Renal pelvis (tissue), 1 donor: ENCODE measurements at regions not wholly inside any gene's neighbourhood (a gene's known extent, or its start where the extent isn't known, plus 50 kb on each side); places are given as distances from the start of the nearest gene placed in this dataset.

Source experiments
- DNase-seq: peaks from one replicate; pipeline ENCODE4 v3.0.0-alpha.2; 2013

DNA sequence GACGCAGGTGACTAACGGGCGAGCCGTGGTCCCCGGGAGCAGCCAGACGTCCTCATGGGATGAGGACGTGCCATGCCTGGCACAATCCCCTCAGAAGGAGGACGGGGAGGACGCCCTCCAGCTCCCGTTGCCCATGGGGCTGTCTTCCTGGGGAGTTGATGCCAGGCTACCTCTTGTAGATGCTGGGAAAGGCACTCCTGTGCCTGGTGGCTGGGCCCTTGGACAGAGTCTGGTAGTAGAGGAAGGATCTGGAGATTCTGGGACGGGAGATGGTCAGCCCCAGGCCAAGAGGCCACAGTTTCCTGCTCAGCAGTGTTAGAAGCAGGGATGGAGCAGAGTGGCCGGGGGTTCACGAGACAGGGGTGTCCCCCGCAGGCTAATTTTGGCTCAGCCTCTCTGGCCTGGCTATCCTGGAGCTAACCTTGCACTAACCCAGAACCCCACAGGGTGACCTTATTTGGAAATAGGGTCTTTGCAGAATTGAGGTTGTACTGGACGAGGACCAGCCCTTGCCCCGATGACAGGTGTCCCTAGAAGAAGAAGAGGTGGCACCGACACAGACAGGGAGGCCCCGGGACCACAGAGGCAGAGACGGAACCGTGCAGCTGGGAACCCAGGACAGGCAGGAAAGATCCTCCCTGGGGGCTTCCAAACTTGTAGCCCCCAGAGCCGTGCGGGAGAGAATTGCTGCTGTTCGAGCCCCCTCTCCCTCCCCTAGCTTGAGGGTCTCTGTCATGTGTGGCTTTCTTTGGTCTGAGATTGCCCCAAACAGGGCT lies 50.1 kb upstream of the ADRA2C start:
- DNase-seq = no peak

DNA sequence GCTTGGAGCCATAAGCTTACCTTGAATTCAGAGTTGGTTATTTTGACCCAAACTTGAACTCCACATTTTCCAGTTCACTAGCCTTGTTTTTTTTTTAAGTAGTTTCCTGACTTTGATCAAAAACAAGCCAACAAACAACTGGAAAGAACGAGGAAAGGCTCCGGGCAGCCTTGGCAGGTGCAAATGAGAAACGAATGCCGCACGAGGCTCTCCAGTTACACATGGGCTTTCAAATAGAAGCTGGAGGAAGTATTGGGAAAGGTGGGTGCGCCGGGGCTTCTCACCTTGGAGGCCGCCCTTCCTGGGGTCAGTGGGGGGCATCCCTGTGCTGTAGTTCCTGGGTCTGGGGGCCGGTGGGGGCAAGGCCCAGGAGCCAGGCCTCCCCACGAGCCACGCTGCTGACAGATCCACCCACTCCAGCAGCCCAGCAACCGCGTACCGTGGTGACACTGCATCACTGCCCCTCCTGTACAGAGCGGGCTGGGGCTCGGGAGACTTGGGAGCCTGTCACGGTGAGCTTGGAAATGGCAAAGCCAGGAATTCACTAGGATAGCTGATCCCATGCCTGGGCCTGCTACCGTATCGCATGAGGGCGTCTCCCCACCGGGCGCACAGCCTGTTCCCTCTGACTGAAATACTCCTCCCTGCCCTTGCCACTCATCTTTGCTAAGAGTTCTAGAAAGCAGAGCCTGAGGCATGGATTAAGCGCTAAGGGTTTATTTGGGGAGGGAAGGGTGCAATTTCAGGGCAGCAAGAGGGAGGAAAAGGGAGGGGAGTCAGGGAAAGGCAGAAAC lies 50.9 kb upstream of the ADRA2C start:
- DNase-seq = peak; percentile 69

DNA sequence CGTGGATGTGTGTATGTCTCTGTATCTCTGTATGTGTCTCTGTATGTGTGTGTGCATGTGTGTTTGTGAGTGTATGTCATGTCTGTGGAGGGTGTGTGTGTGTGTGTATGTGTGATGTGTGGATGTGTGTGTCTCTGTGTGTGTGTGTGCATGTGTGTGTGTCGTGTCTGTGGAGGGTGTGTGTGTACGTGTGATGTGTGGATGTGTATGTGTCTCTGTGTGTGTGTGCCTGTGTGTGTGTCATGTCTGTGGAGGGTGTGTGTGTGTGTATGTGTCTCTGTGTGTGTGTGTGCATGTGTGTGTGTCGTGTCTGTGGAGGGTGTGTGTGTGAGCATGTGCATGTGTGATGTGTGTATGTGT lies 51.6 kb upstream of the ADRA2C start:
- no peak for DNase-seq

DNA sequence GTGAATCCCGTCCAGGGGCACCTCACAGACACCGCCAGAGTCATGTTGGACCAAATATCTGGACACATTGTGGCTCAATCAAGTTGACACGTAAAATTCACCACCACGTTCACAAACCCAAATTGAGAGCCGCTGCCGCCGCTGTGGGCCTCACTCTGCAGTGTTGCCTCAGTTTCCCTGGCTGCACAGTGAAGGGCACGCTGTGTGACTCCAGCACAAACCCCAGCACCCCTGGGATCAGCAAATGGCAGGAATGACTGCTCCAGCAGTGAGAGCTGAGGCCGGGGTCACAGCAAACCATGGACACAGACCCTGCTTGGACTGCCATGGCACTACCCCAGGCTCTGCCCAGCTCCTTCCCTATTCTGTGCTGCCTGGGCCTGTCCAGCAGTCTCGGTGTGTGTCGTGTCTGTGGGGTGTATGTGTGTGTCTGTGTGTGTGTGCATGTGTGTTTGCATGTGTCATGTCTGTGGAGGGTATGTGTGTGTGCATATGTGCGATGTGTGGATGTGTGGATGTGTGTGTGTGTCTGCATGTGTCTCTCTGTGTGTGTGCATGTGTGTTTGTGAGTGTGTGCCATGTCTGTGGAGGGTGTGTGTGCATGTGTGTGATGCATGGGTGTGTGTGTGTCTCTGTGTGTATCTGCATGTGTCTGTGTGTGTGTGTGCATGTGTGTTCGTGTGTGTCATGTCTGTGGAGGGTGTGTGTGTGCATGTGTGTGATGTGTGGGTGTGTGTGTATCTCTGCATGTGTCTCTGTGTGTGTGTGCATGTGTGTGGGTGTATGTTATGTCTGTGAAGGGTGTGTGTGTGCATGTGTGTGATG lies 52.2 kb upstream of the ADRA2C start:
- DNase-seq = no peak

DNA sequence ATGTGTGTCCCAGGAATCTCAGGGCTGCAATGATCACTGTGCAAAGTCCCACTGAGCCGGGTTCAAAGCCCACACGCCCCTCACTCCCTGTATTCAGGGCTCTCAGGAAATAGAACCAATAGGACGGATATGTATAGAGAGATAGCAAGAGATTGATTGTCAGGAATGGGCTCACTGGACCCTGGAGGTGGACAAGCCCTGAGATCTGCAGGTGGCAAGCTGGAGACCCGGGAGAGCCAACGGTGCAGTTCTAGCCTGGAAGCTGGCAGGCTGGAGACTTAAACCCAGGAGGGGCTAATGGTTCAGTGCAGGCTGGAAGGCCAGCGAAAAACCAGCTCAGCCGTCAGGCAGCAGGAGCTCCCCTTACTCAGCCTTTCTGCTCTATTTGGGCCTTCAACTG lies 52.8 kb upstream of the ADRA2C start:
- no peak for DNase-seq

DNA sequence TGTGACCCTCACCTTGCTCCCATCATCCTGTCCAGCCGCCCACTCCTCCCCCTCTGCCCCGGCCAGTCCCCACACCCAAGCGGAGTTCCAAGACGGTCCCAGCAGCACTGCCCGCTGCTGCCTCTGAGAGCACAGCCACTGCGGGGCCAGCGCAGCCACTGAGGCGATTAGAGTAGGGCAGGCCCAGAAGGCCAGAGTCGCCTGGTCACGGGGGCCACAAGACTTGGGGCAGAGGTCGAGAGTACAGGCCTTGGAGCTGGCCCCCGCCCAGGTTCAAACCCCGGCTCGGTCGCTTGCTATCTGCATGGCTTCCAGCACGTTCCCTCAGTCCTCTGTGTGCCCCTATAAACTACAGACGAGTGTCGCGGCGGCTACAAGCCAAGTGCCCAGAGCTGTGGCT lies 53.2 kb upstream of the ADRA2C start:
- no peak for DNase-seq

DNA sequence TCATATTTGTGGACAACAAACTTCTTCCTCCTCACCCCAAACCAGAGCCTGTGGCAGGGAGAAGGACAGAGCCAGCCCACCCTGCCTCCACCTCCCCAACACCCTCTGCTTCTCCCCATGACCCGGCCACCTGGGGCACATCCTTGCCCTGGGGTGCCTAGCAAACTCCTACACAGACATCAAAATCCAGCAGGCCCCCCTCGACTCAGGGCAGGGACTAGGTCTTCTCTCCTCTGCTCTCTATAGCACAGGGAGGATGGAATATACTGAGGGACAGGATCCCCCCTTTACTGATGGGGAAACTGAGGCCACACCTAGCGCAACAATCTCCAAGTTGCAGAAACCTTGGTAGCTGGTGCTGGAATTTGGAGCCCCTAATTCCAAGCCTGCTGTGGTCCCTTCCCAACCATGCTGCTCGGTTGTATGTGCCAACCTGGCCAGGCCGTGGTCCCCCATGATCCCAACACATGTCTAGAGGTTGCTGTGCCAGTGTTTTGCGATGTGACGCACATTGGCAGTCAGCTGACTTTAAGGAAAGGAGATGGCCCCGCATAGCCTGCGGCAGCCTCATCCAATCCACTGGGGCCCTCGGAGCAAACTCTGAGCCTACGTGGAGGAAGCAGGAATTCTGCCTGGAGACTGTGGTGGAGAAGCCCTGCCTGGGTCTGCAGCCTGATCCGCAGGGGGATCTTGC lies 53.9 kb upstream of the ADRA2C start:
- no peak for DNase-seq

DNA sequence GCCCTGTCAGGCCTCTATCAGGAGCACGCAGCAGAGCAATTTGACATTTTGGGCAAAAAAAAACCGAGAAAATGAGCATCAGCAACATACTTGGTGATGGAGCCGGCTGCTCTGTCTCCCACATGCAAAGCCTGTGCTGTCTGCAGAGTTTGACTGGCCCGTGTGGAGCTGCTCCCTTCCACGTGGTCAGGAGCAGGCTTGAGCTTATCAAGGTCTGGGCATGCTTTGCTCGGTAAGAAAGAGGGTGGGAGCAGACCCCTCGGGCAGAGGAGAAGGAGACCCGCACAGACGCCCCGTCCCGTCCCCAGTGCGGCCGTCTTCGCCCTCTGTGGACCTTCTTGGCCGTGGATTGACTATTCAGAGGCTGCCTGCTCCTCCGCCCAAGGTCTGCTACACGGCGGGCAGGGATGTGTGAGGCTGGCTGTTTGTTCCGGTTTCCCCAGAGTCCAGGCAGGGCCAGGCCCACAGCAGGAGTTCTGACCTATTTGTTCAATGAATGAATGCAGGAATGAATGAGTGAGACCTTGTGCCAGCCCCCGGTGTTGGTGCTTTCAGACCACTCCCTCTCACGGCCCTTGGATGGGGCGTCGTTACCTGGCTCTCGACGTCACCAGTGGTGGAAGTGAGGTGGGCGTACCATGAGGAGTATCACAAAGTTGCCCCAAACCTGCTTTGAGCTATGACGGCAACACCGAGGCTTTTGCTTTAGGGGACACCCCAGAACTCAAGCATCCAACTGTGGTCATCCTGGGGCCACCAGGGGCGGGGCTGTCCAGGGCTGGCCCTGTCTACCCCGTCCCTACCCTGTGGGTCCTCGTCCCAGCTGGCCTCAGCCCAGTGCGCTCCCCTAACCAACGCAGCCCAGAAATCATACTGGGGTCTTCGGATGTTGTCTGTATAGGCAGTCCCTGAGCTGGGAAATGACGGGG lies 54.7 kb upstream of the ADRA2C start:
- DNase-seq = no peak

DNA sequence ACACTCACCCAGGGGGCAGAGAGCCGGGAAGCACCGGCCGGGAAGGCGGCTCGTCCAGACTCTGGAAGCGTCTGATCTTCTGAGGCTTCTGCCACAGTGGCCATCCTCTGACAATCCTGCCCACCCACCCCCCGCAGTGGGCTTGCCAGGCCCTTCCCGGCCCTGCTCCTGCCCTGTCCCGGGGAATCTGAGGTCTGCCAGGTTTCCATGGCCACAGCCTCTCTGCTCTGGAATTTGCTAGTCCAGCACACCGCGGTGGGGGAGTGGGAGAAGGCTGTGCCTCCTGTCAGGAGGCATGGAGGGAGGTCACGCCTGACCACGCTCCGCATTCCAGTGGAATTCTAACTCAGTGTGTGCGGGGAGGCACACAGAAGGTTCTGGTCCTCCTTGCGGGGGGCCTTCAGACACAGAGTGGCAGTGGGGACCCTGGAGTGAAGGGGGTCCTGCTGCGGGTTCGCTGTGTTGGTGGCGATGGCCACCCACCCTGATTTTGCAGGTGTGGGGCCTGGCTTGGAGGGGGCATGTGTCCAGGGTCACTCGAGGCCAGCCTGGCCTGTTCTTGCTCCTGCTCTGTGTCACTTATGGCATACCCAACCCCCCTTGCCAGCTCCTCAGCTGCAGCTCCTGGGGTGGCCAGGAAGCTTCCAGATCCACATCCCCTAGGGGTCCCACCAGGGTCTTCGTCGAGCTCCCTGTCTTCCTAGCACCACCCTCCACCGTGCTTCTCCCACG lies 55.6 kb upstream of the ADRA2C start:
- peak; percentile 92 for DNase-seq

DNA sequence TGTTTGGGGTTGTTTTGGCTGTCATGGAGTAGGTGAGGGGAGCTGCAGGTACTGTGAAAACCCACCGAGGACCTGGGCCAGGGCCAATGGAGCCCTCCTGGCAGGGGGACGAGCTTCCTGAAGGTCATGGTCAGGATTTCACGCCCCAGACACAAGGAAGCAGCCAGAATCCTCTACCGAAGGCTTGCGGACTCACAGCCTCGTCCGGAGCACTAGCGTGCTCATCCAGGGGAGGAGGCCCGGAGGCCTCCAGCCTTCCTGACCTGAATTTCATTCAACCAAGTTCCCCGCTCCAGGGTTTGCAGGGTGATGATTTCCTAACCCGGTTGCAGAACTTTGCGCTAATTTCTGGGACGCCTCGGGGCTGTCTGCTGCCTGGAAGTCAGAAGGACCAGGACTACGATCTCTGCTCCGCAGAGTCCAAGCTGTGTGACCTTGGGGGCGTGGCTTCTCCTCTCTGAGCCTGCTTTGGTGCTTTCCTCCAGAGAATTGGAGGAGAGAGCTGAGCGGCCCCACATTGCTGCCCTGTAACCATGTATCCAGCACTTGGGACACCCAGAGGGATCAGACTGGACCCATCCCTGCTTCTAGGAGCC lies 56.2 kb upstream of the ADRA2C start:
- DNase-seq = no peak

DNA sequence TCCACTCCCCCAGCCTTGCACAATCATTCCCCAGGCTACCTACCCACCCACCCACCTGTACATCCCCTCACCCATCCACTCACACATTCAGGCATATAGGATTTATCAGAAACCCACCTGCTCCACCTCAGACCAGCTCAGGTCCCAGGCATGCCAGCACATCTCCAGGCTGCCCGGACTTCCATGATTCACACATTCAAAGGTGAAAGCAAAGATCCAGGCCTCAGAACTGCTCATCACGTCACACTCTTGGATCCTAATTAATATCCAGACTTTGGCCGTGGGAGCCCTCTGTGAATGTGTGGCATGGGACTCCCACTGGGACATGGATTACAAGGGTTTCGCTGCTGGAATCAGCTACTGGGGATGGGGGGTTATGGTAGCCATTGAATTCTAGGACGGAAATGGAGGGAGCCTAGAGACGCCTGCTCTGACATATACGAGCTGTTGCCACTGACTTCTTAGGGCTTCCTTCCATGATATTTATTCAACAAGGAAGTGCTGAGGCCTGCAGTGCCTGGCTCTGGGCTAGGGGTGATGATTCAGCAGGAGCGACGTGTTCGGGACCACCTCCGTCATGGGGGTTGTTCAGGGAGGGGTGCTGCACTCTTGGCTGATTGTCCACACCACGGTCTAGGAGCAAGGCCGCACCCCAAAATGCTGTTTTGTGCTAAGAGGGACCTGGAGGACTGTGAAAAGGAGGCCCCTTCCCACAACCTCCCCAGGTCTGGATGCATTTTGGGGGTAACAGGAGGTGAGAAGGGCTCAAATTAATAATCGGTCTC lies 56.9 kb upstream of the ADRA2C start:
- no peak for DNase-seq

DNA sequence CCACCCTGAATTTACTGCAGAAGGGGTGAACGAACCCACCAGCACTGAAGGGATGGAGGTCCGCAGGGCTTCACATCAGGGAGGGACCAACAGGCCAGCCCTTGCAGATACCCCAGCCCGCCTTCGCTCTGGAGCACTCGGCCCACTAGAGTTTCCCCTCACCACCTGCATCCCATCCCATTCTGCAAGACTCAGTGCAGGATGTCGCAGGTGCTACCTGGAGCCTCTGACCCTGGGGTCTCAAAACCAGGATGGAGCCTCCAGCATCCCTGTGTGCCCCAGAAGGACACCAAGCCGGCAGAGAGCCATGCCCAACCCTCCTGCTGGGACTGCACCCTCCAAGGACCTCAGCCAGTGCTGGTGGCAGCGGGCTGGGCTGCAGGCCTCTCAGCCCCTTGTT lies 57.6 kb upstream of the ADRA2C start:
- DNase-seq = no peak

DNA sequence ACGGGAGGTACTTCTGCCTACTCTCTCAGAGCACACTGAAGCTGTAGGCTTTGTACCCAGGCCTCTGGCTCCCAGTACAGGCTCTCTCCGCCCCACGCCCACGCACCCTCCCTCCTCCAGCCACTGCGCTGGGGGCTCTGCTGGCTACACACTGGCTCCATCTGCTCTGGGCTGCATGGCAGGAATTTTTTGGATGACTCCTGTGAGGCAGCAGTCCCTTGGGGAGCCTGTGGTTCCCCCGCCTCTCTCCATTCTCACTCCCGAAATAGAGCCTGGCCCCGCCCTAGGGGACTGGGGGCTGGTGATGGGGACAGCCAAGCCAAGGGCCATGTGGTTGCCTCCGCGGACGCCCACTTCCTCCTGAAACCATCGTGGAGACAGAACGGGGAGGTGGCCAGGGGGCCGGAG lies 58.1 kb upstream of the ADRA2C start:
- DNase-seq = no peak

DNA sequence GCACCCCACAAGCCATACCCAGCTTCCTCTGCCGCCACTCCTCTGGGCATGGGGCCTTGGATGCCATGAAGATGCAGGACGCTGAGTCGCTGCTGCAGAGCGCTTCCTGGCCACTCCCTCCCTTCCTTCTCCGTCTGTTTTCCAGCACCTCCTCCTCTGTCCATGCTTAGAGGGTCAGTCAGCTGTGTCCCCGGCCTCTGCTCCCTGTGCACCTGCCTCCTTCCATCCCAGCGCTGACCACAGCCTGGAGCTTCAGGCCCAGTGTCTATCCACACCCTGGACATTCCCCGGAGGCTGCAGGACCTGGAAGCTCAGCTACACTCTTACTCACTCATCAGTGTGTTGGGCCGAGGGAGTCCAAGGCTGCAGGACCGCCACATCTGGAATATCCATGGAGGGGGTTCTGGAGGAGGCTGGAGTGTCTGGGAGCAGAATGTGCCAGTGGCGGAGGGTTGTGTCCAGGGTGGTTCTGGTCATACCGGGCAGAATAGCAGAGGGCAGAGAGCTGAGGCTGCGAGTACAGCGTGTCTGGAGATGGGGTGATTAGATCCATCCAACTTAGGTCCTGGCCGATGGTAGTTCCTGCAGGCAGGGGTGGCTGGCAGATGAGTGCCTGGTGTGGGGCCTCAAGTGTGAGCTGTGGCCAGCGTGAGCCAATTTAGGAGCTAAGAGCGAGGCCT lies 58.6 kb upstream of the ADRA2C start:
- DNase-seq = no peak

DNA sequence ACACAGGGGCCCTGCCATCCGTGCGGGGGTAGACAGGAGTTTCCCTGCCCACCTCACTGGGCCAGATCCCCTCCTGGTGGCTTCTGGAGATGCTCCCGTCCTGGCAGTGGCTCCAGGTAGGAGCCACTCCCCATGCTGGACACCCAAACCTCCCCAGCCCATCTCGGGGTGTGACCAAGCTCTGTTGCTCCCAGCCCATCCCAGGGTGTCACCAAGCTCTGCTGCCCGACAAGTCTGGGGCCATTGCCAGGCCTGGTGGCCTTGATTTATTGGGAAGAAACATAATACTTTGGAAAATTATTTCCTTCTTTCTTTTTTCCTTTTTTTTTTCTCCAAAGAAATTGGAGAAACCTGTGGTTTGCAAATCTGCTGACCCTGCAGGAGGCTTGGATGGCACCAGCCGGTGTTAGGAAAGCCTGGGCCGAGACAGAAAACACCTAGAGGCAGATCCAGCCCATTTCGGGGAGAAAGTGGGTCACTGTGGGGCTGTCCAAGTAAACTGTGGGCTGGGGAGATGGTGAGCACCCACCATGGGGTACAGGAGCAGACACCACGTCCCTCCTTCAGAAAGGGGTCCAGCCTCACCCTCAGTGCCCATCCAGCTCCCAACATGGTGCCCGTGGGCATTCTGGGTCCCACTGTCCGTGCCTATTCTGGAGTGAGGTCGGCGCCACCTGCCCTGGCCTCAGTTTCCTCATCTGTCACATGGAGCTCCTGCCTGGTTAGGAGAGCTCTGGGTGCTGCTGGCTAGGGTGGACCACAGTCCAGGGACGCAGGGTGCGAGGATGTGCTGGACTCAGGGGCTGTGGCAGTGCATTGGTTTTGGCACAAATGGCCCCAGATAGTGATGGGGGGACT lies 59.4 kb upstream of the ADRA2C start:
- no peak for DNase-seq

DNA sequence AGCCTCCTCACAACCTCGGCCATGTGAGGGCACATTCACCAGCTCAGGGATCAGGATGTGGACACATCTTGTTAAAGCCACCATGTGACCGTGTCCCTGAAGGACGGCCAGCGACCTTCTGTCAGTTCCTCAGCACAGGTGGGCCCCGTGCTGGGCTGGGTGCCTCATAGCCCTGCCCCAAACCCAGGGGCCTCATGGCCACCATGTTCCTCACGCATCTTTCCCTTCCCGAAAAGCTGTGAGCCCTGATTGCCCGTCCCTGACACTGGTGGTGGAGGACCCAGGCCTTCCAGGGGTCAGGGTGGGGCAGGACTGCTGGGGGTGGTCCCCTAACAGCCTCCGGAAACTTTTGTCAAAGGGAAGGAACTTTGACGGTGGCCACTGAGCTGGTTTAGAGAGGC lies 60.1 kb upstream of the ADRA2C start:
- no peak for DNase-seq

DNA sequence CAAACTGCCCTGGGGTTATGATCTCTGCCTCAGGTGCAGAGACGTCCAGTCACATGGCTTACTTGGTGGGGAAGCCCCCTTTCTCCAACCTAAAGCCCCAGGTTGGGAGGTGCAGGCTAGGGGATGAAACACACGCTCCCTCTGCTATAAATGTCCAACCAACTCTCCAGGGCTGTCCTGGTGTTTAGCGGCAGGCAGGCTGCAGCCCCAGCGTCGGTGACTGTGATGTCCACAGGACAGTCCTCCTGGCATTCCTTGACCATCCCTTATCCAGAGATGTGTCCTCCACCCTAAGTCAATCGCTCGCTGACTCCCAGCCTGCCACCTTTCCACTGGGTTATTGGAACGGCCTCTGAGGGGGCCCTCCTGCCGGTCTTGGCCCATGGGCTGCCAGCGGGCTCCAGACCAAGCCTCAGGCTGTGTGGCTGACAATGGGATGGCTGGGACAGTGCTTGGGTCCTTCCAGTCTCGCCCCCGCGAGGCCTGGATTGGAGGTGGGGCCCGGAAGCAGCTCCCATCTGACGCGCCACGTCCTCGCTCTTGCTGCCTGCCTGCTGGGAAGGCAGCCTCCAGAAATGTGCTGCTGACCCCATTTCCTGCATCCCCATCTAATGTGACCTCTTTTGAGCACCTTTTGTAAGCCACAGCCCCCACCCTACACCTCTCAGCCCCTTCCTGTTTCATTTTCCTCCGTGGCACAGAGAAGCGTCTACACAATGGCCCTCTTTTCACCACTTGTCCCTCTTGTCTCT lies 60.8 kb upstream of the ADRA2C start:
- no peak for DNase-seq
